GM04503 (cell line): ENCODE measurements at regions not wholly inside any gene's neighbourhood (a gene's known extent, or its start where the extent isn't known, plus 50 kb on each side); places are given as distances from the start of the nearest gene placed in this dataset.

ENCODE experiments used
- DNase-seq: peaks from one replicate; pipeline ENCODE4 v3.0.0-alpha.2; 2012; ENCODE audit warnings: low read depth

GRCh38 chr12:127745469-127746212, 521.3 kb upstream of the TMEM132C start:
- DNase-seq: no peak

- DNase-seq: no peak
These were observed 517.6 kb upstream of the TMEM132C start for GRCh38 chr12:127749416-127749815.

- no peak for DNase-seq
These were observed 516.7 kb upstream of the TMEM132C start for GRCh38 chr12:127750076-127750840.

- DNase-seq: no peak
These were observed 514.2 kb upstream of the TMEM132C start for GRCh38 chr12:127752802-127753201.

GRCh38 chr12:127760357-127760756, 506.6 kb upstream of the TMEM132C start:
- DNase-seq: no peak

- DNase-seq: no peak
These were observed 506.0 kb upstream of the TMEM132C start for GRCh38 chr12:127760996-127761395.

GRCh38 chr12:127761880-127762279, 505.1 kb upstream of the TMEM132C start:
- no peak for DNase-seq

GRCh38 chr12:127767656-127768055, 499.3 kb upstream of the TMEM132C start:
- no peak for DNase-seq

- no peak for DNase-seq
These were observed 496.9 kb upstream of the TMEM132C start for GRCh38 chr12:127770118-127770517.

GRCh38 chr12:127771546-127771945, 495.4 kb upstream of the TMEM132C start:
- DNase-seq: no peak

GRCh38 chr12:127773520-127773919, 493.4 kb upstream of the TMEM132C start:
- no peak for DNase-seq

GRCh38 chr12:127774828-127775227, 492.1 kb upstream of the TMEM132C start:
- DNase-seq: no peak

- no peak for DNase-seq
These were observed 487.5 kb upstream of the TMEM132C start for GRCh38 chr12:127779301-127780045.

- DNase-seq: no peak
These were observed 486.1 kb upstream of the TMEM132C start for GRCh38 chr12:127780881-127781280.

- no peak for DNase-seq
These were observed 485.6 kb upstream of the TMEM132C start for GRCh38 chr12:127781336-127781735.

GRCh38 chr12:127785540-127785939, 481.4 kb upstream of the TMEM132C start:
- DNase-seq: peak; percentile 39

- DNase-seq: no peak
These were observed 480.9 kb upstream of the TMEM132C start for GRCh38 chr12:127785986-127786590.

GRCh38 chr12:127787544-127787943, 479.4 kb upstream of the TMEM132C start:
- no peak for DNase-seq

- DNase-seq: no peak
These were observed 476.6 kb upstream of the TMEM132C start for GRCh38 chr12:127790376-127790775.

GRCh38 chr12:127791217-127791616, 475.8 kb upstream of the TMEM132C start:
- DNase-seq: no peak

- no peak for DNase-seq
These were observed 469.1 kb upstream of the TMEM132C start for GRCh38 chr12:127797918-127798317.

- no peak for DNase-seq
These were observed 464.7 kb upstream of the TMEM132C start for GRCh38 chr12:127802271-127802670.
